Neural cell (in vitro differentiated cells): ENCODE measurements at regions not wholly inside any gene's neighbourhood (a gene's known extent, or its start where the extent isn't known, plus 50 kb on each side); places are given as distances from the start of the nearest gene placed in this dataset.

Experiments
- H2AFZ ChIP-seq: fragments of 200-600, 300-800 bp; sonication (generic), shearing (Covaris generic); 2 replicates; pipeline ENCODE4 v1.6.0; 2014; ENCODE audit warnings: low read depth, mild to moderate bottlenecking, antibody characterized with exemption, low read length, moderate library complexity
- H3F3A ChIP-seq: fragments of 200-600 bp; shearing (Covaris generic); 2 replicates; pipeline ENCODE4 v1.6.1; 2016; ENCODE audit warnings: mild to moderate bottlenecking, moderate library complexity, mixed read lengths, antibody characterized with exemption, low read length; ENCODE audit not compliant: insufficient read depth, poor library complexity, severe bottlenecking
- H3K27ac ChIP-seq: fragments of 200-600, 300-800 bp; sonication (generic), shearing (Covaris generic); 2 replicates; pipeline ENCODE4 v1.5.1; 2014; ENCODE audit warnings: mild to moderate bottlenecking, low read length, moderate library complexity
- H3K27me3 ChIP-seq: fragments of 300-800, 200-600 bp; sonication (generic), shearing (Covaris generic); 2 replicates; pipeline ENCODE4 v1.6.0; 2014; ENCODE audit warnings: mild to moderate bottlenecking, low read depth, low read length, moderate library complexity; ENCODE audit not compliant: insufficient read depth
- H3K36me3 ChIP-seq: fragments of 300-800, 200-600 bp; sonication (generic), shearing (Covaris generic); 2 replicates; pipeline ENCODE4 v1.5.1; 2014; ENCODE audit warnings: mild to moderate bottlenecking, antibody characterized with exemption, low read length, moderate library complexity; ENCODE audit not compliant: insufficient read depth
- H3K4me2 ChIP-seq: fragments of 300-800, 200-600 bp; sonication (generic), shearing (Covaris generic); 2 replicates; pipeline ENCODE4 v1.6.0; 2014; ENCODE audit warnings: mild to moderate bottlenecking, low read length
- H3K4me3 ChIP-seq: fragments of 300-800, 200-600 bp; sonication (generic), shearing (Covaris generic); 2 replicates; pipeline ENCODE4 v1.5.1; 2014; ENCODE audit warnings: mild to moderate bottlenecking, low read length, moderate library complexity
- H3K79me2 ChIP-seq: fragments of 200-600 bp; shearing (Covaris generic); replicated peaks from 2 replicates; pipeline ENCODE4 v1.6.0; 2014; ENCODE audit warnings: mild to moderate bottlenecking, low read length, moderate library complexity; ENCODE audit not compliant: insufficient read depth
- H3K9ac ChIP-seq: fragments of 300-800, 200-600 bp; sonication (generic), shearing (Covaris generic); 2 replicates; pipeline ENCODE4 v1.6.1; 2016; ENCODE audit warnings: mild to moderate bottlenecking, low read length, mixed read lengths
- H3K9me2 ChIP-seq: fragments of 200-600 bp; shearing (Covaris generic); 2 replicates; pipeline ENCODE4 v1.6.1; 2016; ENCODE audit warnings: mild to moderate bottlenecking, low read length, mixed read lengths; ENCODE audit not compliant: insufficient read depth
- H3K9me3 ChIP-seq: fragments of 200-600, 300-800 bp; sonication (generic), shearing (Covaris generic); 2 replicates; pipeline ENCODE4 v1.6.1; 2016; ENCODE audit warnings: mild to moderate bottlenecking, mixed run types, low read length, moderate library complexity, mixed read lengths
- H4K20me1 ChIP-seq: fragments of 200-600 bp; shearing (Covaris generic); 2 replicates; pipeline ENCODE4 v1.6.1; 2016; ENCODE audit warnings: mild to moderate bottlenecking, mixed run types; ENCODE audit not compliant: insufficient read depth
- EP300 ChIP-seq: fragments of 450-650 bp; conservative IDR thresholded peaks from 2 replicates; pipeline ENCODE4 v1.6.1; 2014; ENCODE audit warnings: antibody characterized with exemption, mild to moderate bottlenecking, moderate library complexity; ENCODE audit not compliant: poor library complexity, severe bottlenecking
- EZH2 ChIP-seq: fragments of 200-600, 300-800 bp; shearing (Covaris generic), sonication (generic); IDR thresholded peaks from 2 replicates; pipeline ENCODE4 v1.6.1; 2014; ENCODE audit warnings: antibody characterized with exemption, low read length, borderline replicate concordance, mild to moderate bottlenecking; ENCODE audit not compliant: insufficient read depth, poor library complexity, severe bottlenecking
- MXI1 ChIP-seq: fragments of 450-650 bp; conservative IDR thresholded peaks from 2 replicates; pipeline ENCODE4 v1.6.1; 2014; ENCODE audit warnings: antibody characterized with exemption, mild to moderate bottlenecking; ENCODE audit not compliant: poor library complexity, severe bottlenecking
- POLR2AphosphoS5 ChIP-seq: IDR thresholded peaks from 2 replicates; pipeline ENCODE4 v1.6.1; 2012
- RAD21 ChIP-seq: fragments of 450-650 bp; conservative IDR thresholded peaks from 2 replicates; pipeline ENCODE4 v1.6.1; 2014; ENCODE audit warnings: antibody characterized with exemption, mild to moderate bottlenecking, moderate library complexity
- SMC3 ChIP-seq: fragments of 450-650 bp; conservative IDR thresholded peaks from 2 replicates; pipeline ENCODE4 v1.6.1; 2014; ENCODE audit warnings: antibody characterized with exemption, mild to moderate bottlenecking, moderate library complexity; ENCODE audit not compliant: poor library complexity
- TAF1 ChIP-seq: IDR thresholded peaks from 2 replicates; pipeline ENCODE4 v1.6.1; 2012; ENCODE audit warnings: low read depth
- TF ChIP-seq, protein P1 (sequence below): IDR thresholded peaks from 2 replicates; pipeline ENCODE4 v1.6.1; 2012; ENCODE audit warnings: borderline replicate concordance
- TF ChIP-seq, protein P2 (sequence below): fragments of 450-650 bp; IDR thresholded peaks from 2 replicates; pipeline ENCODE4 v1.5.1; 2014; ENCODE audit warnings: antibody characterized with exemption, mild to moderate bottlenecking, moderate library complexity; ENCODE audit not compliant: poor library complexity, severe bottlenecking

- H2AFZ ChIP-seq = no peak overlapping the region
- H3K79me2 ChIP-seq = no peaks in the 10 kb centered on the region
- H3K4me3 ChIP-seq = no peak overlapping the region
- H3K4me2 ChIP-seq = no peak overlapping the region
- no peaks in the 10 kb centered on the region for H3K9me2 ChIP-seq
- no peaks in the 10 kb centered on the region for H3K27me3 ChIP-seq
- no peaks in the 10 kb centered on the region for H4K20me1 ChIP-seq
- peaks cover 3% of the 10 kb centered on the region for H3K9me3 ChIP-seq
- no peak overlapping the region for H3K27ac ChIP-seq
- H3K36me3 ChIP-seq = no peaks in the 10 kb centered on the region
- no peak overlapping the region for H3K9ac ChIP-seq
- H3F3A ChIP-seq = no peaks in the 10 kb centered on the region
- TF ChIP-seq EZH2 = no peak
- no peak for TF ChIP-seq RAD21
- no peak for TF ChIP-seq POLR2AphosphoS5
Observed at GRCh38 chr13:97896446-97896845, 57.0 kb upstream of the IPO5 start.

DNA sequence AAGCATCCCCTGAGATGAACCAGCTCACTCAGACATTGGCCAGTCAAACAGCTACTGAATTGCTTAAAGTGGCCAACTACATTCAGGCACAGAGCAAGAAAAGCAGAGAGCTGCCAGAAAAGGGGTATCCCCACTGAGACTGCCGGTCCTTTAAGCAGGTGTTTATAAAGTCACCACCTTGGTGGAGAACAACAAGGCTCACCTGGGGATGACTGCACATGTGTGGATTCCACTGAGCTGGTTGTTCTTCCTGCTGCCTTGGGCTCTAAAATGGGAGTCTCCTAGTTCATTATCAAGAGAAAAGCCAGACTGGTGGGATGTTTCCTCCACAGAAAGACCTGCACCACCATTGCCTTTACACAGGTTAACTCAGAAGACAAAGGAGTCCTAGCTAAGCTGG is 51.8 kb upstream of the IPO5 start:
- TF ChIP-seq MXI1 = no peak
- TF ChIP-seq RAD21 = no peak
- TF ChIP-seq SMC3 = no peak
- no peak for TF ChIP-seq TAF1
- TF ChIP-seq, protein P1, sequence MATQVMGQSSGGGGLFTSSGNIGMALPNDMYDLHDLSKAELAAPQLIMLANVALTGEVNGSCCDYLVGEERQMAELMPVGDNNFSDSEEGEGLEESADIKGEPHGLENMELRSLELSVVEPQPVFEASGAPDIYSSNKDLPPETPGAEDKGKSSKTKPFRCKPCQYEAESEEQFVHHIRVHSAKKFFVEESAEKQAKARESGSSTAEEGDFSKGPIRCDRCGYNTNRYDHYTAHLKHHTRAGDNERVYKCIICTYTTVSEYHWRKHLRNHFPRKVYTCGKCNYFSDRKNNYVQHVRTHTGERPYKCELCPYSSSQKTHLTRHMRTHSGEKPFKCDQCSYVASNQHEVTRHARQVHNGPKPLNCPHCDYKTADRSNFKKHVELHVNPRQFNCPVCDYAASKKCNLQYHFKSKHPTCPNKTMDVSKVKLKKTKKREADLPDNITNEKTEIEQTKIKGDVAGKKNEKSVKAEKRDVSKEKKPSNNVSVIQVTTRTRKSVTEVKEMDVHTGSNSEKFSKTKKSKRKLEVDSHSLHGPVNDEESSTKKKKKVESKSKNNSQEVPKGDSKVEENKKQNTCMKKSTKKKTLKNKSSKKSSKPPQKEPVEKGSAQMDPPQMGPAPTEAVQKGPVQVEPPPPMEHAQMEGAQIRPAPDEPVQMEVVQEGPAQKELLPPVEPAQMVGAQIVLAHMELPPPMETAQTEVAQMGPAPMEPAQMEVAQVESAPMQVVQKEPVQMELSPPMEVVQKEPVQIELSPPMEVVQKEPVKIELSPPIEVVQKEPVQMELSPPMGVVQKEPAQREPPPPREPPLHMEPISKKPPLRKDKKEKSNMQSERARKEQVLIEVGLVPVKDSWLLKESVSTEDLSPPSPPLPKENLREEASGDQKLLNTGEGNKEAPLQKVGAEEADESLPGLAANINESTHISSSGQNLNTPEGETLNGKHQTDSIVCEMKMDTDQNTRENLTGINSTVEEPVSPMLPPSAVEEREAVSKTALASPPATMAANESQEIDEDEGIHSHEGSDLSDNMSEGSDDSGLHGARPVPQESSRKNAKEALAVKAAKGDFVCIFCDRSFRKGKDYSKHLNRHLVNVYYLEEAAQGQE = no peak
- TF ChIP-seq, protein P2, sequence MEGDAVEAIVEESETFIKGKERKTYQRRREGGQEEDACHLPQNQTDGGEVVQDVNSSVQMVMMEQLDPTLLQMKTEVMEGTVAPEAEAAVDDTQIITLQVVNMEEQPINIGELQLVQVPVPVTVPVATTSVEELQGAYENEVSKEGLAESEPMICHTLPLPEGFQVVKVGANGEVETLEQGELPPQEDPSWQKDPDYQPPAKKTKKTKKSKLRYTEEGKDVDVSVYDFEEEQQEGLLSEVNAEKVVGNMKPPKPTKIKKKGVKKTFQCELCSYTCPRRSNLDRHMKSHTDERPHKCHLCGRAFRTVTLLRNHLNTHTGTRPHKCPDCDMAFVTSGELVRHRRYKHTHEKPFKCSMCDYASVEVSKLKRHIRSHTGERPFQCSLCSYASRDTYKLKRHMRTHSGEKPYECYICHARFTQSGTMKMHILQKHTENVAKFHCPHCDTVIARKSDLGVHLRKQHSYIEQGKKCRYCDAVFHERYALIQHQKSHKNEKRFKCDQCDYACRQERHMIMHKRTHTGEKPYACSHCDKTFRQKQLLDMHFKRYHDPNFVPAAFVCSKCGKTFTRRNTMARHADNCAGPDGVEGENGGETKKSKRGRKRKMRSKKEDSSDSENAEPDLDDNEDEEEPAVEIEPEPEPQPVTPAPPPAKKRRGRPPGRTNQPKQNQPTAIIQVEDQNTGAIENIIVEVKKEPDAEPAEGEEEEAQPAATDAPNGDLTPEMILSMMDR = no peak
- TF ChIP-seq EP300 = no peak
- no peak for TF ChIP-seq POLR2AphosphoS5
- TF ChIP-seq EZH2 = no peak
- Histone ChIP-seq H3K27ac (no peak overlapping the region), H3K27me3 (no peaks in the 10 kb centered on the region), H2AFZ (no peak overlapping the region), H3K9me2 (no peaks in the 10 kb centered on the region), H3K4me3 (no peak overlapping the region), H3K79me2 (no peaks in the 10 kb centered on the region), H4K20me1 (no peaks in the 10 kb centered on the region), H3K4me2 (no peak overlapping the region), H3K9ac (no peak overlapping the region), H3K36me3 (no peaks in the 10 kb centered on the region), H3F3A (no peaks in the 10 kb centered on the region), H3K9me3 (no peaks in the 10 kb centered on the region)
